HG03097 (cell line): ENCODE measurements at regions not wholly inside any gene's neighbourhood (a gene's known extent, or its start where the extent isn't known, plus 50 kb on each side); places are given as distances from the start of the nearest gene placed in this dataset.
"Not testable (repeated sequence)": the region's sequence is repeated elsewhere in the genome, so short reads cannot be mapped to it uniquely, and the experiment has no call there.

Experiments used
- ATAC-seq: cut with Tn5 transposase; IDR thresholded peaks from one replicate; pipeline ENCODE4 v1.9.1; 2021; ENCODE audit not compliant: unreplicated experiment, low FRiP score

- no peak for ATAC-seq
These were observed 113.0 kb downstream of the GOSR1 start for GRCh38 chr17:30590081-30590733.

DNA sequence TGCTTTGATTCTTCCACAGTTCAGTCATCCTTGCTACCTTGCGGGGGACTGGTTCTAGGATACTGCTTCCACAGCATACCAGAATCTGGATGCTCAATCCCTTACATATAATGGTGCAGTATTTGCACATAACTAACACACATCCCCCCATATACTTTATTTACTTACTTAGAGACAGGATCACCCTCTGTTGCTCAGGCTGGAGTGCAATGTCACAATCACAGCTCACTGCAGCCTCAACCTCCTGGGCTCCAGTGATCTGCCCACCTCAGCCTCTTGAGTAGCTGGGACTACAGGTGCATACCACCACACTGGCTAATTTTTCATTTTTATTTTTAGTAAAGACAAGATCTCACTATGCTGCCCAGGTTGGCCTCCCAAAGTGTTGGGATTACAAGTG, 112.2 kb downstream of the GOSR1 start:
- ATAC-seq: no peak

- no peak for ATAC-seq
These were observed 111.6 kb downstream of the GOSR1 start for GRCh38 chr17:30588798-30589247.

DNA sequence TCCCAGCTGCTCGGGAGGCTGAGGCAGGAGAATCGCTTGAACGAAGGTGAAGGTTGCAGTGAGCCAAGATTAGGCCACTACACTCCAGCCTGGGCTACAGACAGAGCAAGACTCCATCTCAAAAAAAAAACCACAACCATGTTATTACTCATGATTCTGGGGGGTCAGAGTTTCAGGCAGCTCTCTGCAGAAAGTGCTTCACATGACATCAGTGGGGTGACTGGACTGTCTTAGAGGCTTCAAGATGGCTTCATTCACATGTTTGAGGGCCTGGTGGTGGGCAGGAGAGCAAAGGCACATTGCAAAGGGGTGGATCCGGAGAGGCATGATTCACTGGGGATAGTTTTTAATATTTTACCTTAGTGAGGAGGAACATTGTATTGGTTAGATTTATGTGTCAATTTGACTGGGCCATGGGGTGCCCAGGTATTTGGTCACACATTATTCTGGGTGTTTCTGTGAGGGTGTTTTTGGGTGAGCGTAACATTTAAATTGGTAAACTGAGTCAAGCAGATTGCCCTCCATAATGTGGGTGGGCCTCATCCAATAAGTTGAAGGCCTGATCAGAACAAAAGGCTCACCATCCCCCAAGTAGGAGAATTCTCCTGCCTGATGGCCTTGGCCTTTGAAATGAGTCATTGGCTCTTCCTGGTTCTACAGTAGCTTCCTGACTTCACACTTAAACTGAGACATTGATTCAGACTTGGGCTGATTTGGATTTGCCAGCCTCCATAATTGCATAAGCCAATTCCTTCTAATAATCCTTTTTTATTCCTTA, 109.8 kb downstream of the GOSR1 start:
- no peak for ATAC-seq

DNA sequence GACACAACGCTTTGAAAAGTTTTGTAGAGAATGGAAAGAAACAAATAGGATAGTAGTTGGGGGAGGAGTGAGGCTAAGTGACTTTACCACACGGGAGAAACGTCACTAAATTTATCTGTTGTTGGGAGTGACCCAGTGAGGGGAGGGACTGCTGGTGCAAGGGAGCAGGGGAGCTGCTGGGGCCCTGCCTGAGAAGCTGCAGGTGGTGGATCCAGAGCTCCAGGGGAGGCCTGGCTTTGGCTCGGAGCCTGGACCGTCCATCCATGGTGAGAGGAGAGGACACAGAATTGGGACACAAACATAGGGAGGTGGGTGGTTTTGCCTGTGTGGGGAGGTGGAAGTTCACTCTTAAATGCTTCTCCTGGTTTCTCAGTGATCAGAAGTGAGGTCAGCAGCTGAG, 107.6 kb downstream of the GOSR1 start:
- ATAC-seq: no peak

GRCh38 chr17:30580916-30581315, 103.7 kb downstream of the GOSR1 start:
- no peak for ATAC-seq

DNA sequence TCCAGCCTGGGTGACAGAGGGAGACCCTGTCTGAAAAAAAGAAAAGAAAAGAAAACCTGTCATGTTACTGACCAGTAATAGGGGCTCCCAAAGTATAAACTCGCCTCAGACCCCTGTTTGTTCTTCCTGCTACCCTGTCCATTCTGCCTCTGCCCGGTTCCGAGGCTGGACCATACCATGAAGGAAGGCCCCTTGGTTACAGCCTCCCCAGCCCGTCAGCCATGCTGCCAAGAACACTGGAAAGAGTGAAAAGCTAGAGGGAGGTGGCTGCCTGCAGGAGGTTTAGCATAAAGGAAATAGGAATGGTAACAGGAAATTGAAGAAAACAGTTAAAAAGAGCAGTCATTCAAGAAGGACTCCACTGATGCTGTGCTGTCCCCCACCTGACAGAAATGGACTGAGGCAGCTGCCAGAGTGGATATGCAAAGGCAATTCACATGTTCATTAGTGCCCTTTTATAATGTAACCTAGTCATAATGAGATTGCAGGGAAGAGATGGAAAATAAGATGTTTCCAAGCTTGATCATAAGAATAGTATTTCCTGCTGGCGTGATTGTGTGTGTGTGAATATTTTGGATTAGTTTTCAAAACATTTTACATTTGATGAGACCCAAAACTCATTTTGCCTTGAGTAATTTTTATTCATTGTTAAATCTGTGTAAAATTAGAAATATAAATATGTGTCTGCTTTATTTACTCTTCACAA, 102.6 kb downstream of the GOSR1 start:
- no peak for ATAC-seq

DNA sequence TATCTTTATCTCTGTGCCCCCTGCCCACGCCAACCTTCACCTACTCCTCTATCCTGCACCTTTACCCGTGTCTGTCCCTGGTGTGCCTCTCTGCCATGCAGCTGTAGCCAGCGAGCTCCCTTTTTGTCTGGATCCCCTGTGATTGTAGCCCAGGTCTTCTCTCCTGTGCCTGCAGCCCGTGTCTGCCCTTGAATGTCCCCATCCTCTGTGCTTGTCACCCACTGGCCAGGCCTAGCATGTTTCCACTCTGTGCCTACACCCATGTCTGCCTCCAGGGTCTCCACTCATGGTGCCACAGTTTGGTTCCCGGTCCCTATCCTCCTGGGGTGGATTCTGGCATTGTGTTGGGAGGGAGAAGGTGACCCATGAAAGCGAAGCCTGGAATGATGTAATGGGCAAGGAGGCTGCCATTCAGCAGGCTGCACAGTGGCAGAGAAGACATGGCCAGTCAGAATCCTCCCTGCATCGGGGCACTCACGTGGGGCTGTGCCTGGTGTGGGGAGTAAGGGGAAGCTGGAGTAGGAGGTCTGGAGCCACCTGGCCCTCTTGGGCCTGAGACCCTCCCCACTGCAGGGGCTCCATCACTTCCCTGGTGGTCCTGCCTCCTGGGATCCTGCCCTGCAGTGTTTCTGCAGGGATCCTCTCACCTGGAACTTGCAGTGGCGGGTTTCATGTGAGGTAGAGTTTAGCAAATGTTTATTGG, 101.0 kb downstream of the GOSR1 start:
- ATAC-seq: not testable (repeated sequence)
